ENCODE measurements at regions not wholly inside any gene's neighbourhood (a gene's known extent, or its start where the extent isn't known, plus 50 kb on each side); places are given as distances from the start of the nearest gene placed in this dataset.

DNA sequence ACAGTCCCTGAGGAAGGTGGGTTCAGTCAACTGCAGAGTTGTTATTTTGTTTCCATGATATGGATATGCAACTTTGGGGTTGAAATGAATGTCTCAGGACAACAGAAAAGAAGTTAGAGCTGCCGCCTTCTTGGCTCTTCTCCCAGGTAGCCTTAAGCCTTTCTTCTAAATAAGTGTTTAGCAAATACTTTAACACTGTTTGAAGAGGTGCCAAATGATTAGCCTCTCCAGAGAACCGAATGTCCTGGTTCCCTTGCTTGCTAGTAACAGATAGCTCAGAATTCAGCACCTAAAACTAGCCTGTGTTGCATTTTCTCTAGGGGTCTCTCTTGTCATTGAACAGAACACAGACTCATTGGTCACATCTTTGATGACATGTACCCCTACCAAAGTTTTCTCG lies 127.7 kb upstream of the PIK3R1 start:
- TF ChIP-seq EZH2phosphoT487 (IDR thresholded peaks at IDR 0.05; ENCODE audit: low read depth, severe bottlenecking, unreplicated experiment): no peak
- TF ChIP-seq, protein P1, sequence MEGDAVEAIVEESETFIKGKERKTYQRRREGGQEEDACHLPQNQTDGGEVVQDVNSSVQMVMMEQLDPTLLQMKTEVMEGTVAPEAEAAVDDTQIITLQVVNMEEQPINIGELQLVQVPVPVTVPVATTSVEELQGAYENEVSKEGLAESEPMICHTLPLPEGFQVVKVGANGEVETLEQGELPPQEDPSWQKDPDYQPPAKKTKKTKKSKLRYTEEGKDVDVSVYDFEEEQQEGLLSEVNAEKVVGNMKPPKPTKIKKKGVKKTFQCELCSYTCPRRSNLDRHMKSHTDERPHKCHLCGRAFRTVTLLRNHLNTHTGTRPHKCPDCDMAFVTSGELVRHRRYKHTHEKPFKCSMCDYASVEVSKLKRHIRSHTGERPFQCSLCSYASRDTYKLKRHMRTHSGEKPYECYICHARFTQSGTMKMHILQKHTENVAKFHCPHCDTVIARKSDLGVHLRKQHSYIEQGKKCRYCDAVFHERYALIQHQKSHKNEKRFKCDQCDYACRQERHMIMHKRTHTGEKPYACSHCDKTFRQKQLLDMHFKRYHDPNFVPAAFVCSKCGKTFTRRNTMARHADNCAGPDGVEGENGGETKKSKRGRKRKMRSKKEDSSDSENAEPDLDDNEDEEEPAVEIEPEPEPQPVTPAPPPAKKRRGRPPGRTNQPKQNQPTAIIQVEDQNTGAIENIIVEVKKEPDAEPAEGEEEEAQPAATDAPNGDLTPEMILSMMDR (IDR thresholded peaks at IDR 0.05; ENCODE audit: poor library complexity): no peak
- no peak overlapping the region for H2AFZ ChIP-seq
- H4K20me1 ChIP-seq (ENCODE audit: insufficient read depth, poor library complexity, severe bottlenecking): no peaks in the 10 kb centered on the region
- no peaks in the 10 kb centered on the region for H3K79me2 ChIP-seq
- 59% methylated on average over 3 of the region's 3 CpGs for WGBS (ENCODE audit: low lambda C conversion rate, missing lambda C conversion rate)
- no peaks in the 10 kb centered on the region for H3K36me3 ChIP-seq (replicated peaks; ENCODE audit: insufficient read depth, low read depth)
- no peaks in the 10 kb centered on the region for H3K9me3 ChIP-seq (ENCODE audit: low read depth)
- no peak for DNase-seq (ENCODE audit: low spot score)
- H3K4me3 ChIP-seq: no peak overlapping the region
- no peaks in the 10 kb centered on the region for H3K9me2 ChIP-seq (replicated peaks; ENCODE audit: insufficient read depth)
- peak overlapping the region; percentile 41 for H3K4me2 ChIP-seq
- H3K27ac ChIP-seq: peak overlapping the region; percentile 49
- peaks cover 4% of the 10 kb centered on the region for H3K4me1 ChIP-seq (ENCODE audit: insufficient read depth)
- no peaks in the 10 kb centered on the region for H3K27me3 ChIP-seq

DNA sequence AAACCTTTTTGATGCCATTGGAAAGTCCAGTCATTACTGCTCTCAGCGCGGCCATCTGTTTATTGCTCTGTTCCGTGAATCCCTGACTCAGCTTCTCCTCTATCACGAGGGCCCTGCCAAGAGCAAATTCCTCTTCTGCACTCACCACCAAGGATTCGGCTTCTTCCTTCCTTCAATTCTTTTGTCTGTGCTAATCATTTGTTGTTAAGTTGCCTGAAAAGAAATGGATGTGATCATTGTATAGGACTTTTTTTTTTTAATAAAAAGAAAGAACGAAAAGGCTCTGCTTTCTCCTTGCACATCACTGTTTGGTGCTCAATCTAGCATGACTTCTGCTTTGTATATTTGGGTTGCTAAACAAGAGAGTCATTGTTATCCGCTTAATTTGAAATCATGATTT lies 128.7 kb upstream of the PIK3R1 start:
- Histone ChIP-seq H3K9me2 (replicated peaks; ENCODE audit: insufficient read depth) (no peaks in the 10 kb centered on the region), H3K27ac (no peak overlapping the region), H3K9me3 (ENCODE audit: low read depth) (no peaks in the 10 kb centered on the region), H2AFZ (no peak overlapping the region), H3K4me1 (ENCODE audit: insufficient read depth) (peaks cover 4% of the 10 kb centered on the region), H3K4me2 (no peak overlapping the region), H3K79me2 (no peaks in the 10 kb centered on the region), H3K36me3 (replicated peaks; ENCODE audit: insufficient read depth, low read depth) (no peaks in the 10 kb centered on the region), H3K27me3 (no peaks in the 10 kb centered on the region), H4K20me1 (ENCODE audit: insufficient read depth, poor library complexity, severe bottlenecking) (no peaks in the 10 kb centered on the region), H3K4me3 (no peak overlapping the region)
- TF ChIP-seq, protein P1 (IDR thresholded peaks at IDR 0.05; ENCODE audit: poor library complexity): no peak
- TF ChIP-seq EZH2 (IDR thresholded peaks at IDR 0.05; ENCODE audit: borderline replicate concordance) (no peak), EZH2phosphoT487 (IDR thresholded peaks at IDR 0.05; ENCODE audit: low read depth, severe bottlenecking, unreplicated experiment) (no peak)
- no peak for DNase-seq (ENCODE audit: low spot score)
- 72% methylated on average over 7 of the region's 7 CpGs for WGBS (ENCODE audit: low lambda C conversion rate, missing lambda C conversion rate)

DNA sequence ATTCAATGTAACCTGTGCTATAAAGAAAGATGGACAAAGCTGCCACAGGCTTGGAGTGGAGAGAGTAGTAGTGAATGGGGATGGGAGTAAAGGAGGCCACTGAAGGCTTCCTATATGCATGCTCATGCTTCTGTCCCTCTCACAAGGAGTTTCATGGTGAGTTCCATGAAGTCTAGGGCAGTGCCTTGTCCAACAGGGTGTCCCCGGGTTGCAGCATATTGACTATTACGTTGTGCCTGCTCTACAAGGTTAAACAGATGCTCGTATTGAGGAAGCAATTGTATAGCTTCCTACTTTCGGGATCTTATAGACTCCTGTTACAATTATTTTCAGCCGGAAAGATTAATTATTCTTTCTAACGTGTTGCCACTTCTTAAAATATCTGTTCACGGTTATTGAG lies 129.1 kb upstream of the PIK3R1 start:
- TF ChIP-seq, protein P1 (IDR thresholded peaks at IDR 0.05; ENCODE audit: poor library complexity): no peak
- TF ChIP-seq EZH2 (IDR thresholded peaks at IDR 0.05; ENCODE audit: borderline replicate concordance) (no peak), EZH2phosphoT487 (IDR thresholded peaks at IDR 0.05; ENCODE audit: low read depth, severe bottlenecking, unreplicated experiment) (no peak)
- 94% methylated on average over 7 of the region's 7 CpGs for WGBS (ENCODE audit: low lambda C conversion rate, missing lambda C conversion rate)
- no peak overlapping the region for H2AFZ ChIP-seq

DNA sequence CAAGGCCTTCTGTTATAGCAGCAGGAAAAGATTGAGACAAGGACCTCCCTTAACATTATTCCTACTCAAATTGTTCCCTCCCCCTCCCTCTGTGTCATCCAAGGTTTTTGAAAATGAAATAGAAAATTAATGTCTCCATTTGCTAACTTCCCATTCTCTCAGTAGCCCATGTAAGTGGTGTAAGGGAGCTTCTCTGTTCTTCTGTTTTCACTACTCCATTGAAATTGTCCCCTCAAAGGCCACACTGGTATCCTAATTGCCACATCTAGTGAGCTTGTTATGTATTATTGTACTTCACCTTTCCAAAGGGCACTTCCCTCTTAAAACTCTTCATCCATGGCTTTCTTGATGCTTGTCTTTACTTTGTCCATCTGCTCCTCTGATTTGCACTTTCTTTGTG lies 131.2 kb upstream of the PIK3R1 start:
- no peak overlapping the region for H3K27ac ChIP-seq
- H2AFZ ChIP-seq: no peak overlapping the region
- H3K27me3 ChIP-seq: no peaks in the 10 kb centered on the region
- no peaks in the 10 kb centered on the region for H3K36me3 ChIP-seq (replicated peaks; ENCODE audit: insufficient read depth, low read depth)
- H4K20me1 ChIP-seq (ENCODE audit: insufficient read depth, poor library complexity, severe bottlenecking): no peaks in the 10 kb centered on the region
- no peaks in the 10 kb centered on the region for H3K79me2 ChIP-seq
- no peak overlapping the region for H3K4me2 ChIP-seq
- peaks cover 4% of the 10 kb centered on the region for H3K4me1 ChIP-seq (ENCODE audit: insufficient read depth)
- DNase-seq (ENCODE audit: low spot score): no peak
- no peaks in the 10 kb centered on the region for H3K9me2 ChIP-seq (replicated peaks; ENCODE audit: insufficient read depth)
- TF ChIP-seq EZH2 (IDR thresholded peaks at IDR 0.05; ENCODE audit: borderline replicate concordance) (no peak), EZH2phosphoT487 (IDR thresholded peaks at IDR 0.05; ENCODE audit: low read depth, severe bottlenecking, unreplicated experiment) (no peak)
- TF ChIP-seq, protein P1 (IDR thresholded peaks at IDR 0.05; ENCODE audit: poor library complexity): no peak
- no peaks in the 10 kb centered on the region for H3K9me3 ChIP-seq (ENCODE audit: low read depth)
- no peak overlapping the region for H3K4me3 ChIP-seq

More for the DNA sequence above, 129.1 kb upstream of the PIK3R1 start:
- DNase-seq (ENCODE audit: low spot score): no peak
- H3K9me3 ChIP-seq (ENCODE audit: low read depth): no peaks in the 10 kb centered on the region
- H3K27ac ChIP-seq: no peak overlapping the region
- H3K27me3 ChIP-seq: no peaks in the 10 kb centered on the region
- H3K9me2 ChIP-seq (replicated peaks; ENCODE audit: insufficient read depth): no peaks in the 10 kb centered on the region
- no peaks in the 10 kb centered on the region for H3K36me3 ChIP-seq (replicated peaks; ENCODE audit: insufficient read depth, low read depth)
- no peaks in the 10 kb centered on the region for H3K79me2 ChIP-seq
- H3K4me1 ChIP-seq (ENCODE audit: insufficient read depth): peaks cover 4% of the 10 kb centered on the region
- no peaks in the 10 kb centered on the region for H4K20me1 ChIP-seq (ENCODE audit: insufficient read depth, poor library complexity, severe bottlenecking)
- no peak overlapping the region for H3K4me3 ChIP-seq
- no peak overlapping the region for H3K4me2 ChIP-seq

Data from hepatocyte (in vitro differentiated cells).